OCI-LY1 (cell line): ENCODE measurements at regions not wholly inside any gene's neighbourhood (a gene's known extent, or its start where the extent isn't known, plus 50 kb on each side); places are given as distances from the start of the nearest gene placed in this dataset.

ENCODE experiments used
- H2AFZ ChIP-seq: fragments of 200-600 bp; sonication (generic), shearing (Covaris generic); 2 replicates; pipeline ENCODE4 v1.6.0; 2014; ENCODE audit warnings: antibody characterized with exemption, mild to moderate bottlenecking, low read length
- H3F3A ChIP-seq: fragments of 200-600 bp; sonication (generic), shearing (Covaris generic); 2 replicates; pipeline ENCODE4 v1.6.0; 2014; ENCODE audit warnings: mild to moderate bottlenecking, antibody characterized with exemption, low read length, moderate library complexity; ENCODE audit not compliant: insufficient read depth
- H3K27ac ChIP-seq: fragments of 200-600 bp; sonication (generic); 2 replicates; pipeline ENCODE4 v1.5.1; 2014; ENCODE audit warnings: low read length, mixed run types, mild to moderate bottlenecking, low read depth; ENCODE audit not compliant: poor library complexity, severe bottlenecking
- H3K27me3 ChIP-seq: fragments of 200-600 bp; sonication (generic); 2 replicates; pipeline ENCODE4 v1.6.0; 2014; ENCODE audit warnings: antibody characterized with exemption, mild to moderate bottlenecking, low read length, moderate library complexity; ENCODE audit not compliant: insufficient read depth
- H3K36me3 ChIP-seq: fragments of 200-600 bp; sonication (generic); 2 replicates; pipeline ENCODE4 v1.6.1; 2014; ENCODE audit warnings: mild to moderate bottlenecking, antibody characterized with exemption, low read length, moderate library complexity, mixed read lengths; ENCODE audit not compliant: insufficient read depth
- H3K4me1 ChIP-seq: fragments of 200-600 bp; sonication (generic); 2 replicates; pipeline ENCODE4 v1.5.1; 2014; ENCODE audit warnings: mild to moderate bottlenecking, low read length, moderate library complexity; ENCODE audit not compliant: insufficient read depth, severe bottlenecking
- H3K4me2 ChIP-seq: fragments of 200-600 bp; sonication (generic), shearing (Covaris generic); 2 replicates; pipeline ENCODE4 v1.6.1; 2014; ENCODE audit warnings: low read length
- H3K4me3 ChIP-seq: fragments of 200-600 bp; sonication (generic); 2 replicates; pipeline ENCODE4 v1.5.1; 2014; ENCODE audit warnings: low read length, low read depth, mild to moderate bottlenecking, mixed read lengths; ENCODE audit not compliant: poor library complexity, severe bottlenecking
- H3K79me2 ChIP-seq: fragments of 200-600 bp; shearing (Covaris generic); 2 replicates; pipeline ENCODE4 v1.6.1; 2016; ENCODE audit warnings: mixed run types, low read length, mixed read lengths; ENCODE audit not compliant: insufficient read depth
- H3K9ac ChIP-seq: fragments of 200-600 bp; sonication (generic), shearing (Covaris generic); 2 replicates; pipeline ENCODE4 v1.6.1; 2014; ENCODE audit warnings: mild to moderate bottlenecking, low read length, mixed read lengths
- H3K9me2 ChIP-seq: fragments of 200-600 bp; sonication (generic), shearing (Covaris generic); 2 replicates; pipeline ENCODE4 v1.6.1; 2014; ENCODE audit warnings: low read depth, mild to moderate bottlenecking, low read length, mixed read lengths
- H3K9me3 ChIP-seq: fragments of 200-600 bp; shearing (Covaris generic); 2 replicates; pipeline ENCODE4 v1.6.1; 2014; ENCODE audit warnings: low read length, mixed read lengths
- H4K20me1 ChIP-seq: fragments of 200-600 bp; sonication (generic), shearing (Covaris generic); 2 replicates; pipeline ENCODE4 v1.6.0; 2016; ENCODE audit warnings: mild to moderate bottlenecking, low read length; ENCODE audit not compliant: insufficient read depth
- CTCF ChIP-seq: fragments of 200-600 bp; sonication (generic), shearing (Covaris generic); IDR thresholded peaks from 2 replicates; pipeline ENCODE4 v1.5.1; 2017; ENCODE audit warnings: mild to moderate bottlenecking, antibody characterized with exemption, low read length, moderate library complexity, mixed read lengths
- EZH2 ChIP-seq: fragments of 200-600 bp; sonication (generic), shearing (Covaris generic); IDR thresholded peaks from 2 replicates; pipeline ENCODE4 v1.8.0; 2017; ENCODE audit warnings: borderline replicate concordance, mixed run types, mild to moderate bottlenecking, antibody characterized with exemption, low read length, moderate library complexity, mixed read lengths

- H3K9ac ChIP-seq: no peak overlapping the region
- no peaks in the 10 kb centered on the region for H4K20me1 ChIP-seq
- no peaks in the 10 kb centered on the region for H3K79me2 ChIP-seq
- TF ChIP-seq CTCF (no peak), EZH2 (no peak)
- no peaks in the 10 kb centered on the region for H3F3A ChIP-seq
- no peaks in the 10 kb centered on the region for H3K27me3 ChIP-seq
- H3K4me1 ChIP-seq: no peaks in the 10 kb centered on the region
- H2AFZ ChIP-seq: no peak overlapping the region
- H3K9me3 ChIP-seq: no peaks in the 10 kb centered on the region
- H3K36me3 ChIP-seq: no peaks in the 10 kb centered on the region
- no peak overlapping the region for H3K4me3 ChIP-seq
- no peaks in the 10 kb centered on the region for H3K9me2 ChIP-seq
- H3K4me2 ChIP-seq: no peak overlapping the region
- no peak overlapping the region for H3K27ac ChIP-seq
Observed at GRCh38 chr1:5563861-5564577, 428.2 kb downstream of the NPHP4 start.

GRCh38 chr1:5562769-5563168 is 429.5 kb downstream of the NPHP4 start:
- H4K20me1 ChIP-seq: no peaks in the 10 kb centered on the region
- H3K4me1 ChIP-seq: no peaks in the 10 kb centered on the region
- no peak overlapping the region for H2AFZ ChIP-seq
- no peak overlapping the region for H3K4me2 ChIP-seq
- H3K9me2 ChIP-seq: no peaks in the 10 kb centered on the region
- H3K4me3 ChIP-seq: no peak overlapping the region
- H3F3A ChIP-seq: no peaks in the 10 kb centered on the region
- H3K79me2 ChIP-seq: no peaks in the 10 kb centered on the region
- no peak overlapping the region for H3K9ac ChIP-seq
- no peak for TF ChIP-seq EZH2
- TF ChIP-seq CTCF: no peak
- no peaks in the 10 kb centered on the region for H3K27me3 ChIP-seq
- no peak overlapping the region for H3K27ac ChIP-seq
- peaks cover 3% of the 10 kb centered on the region; the same call in 1 of the 2 replicates for H3K9me3 ChIP-seq
- no peaks in the 10 kb centered on the region for H3K36me3 ChIP-seq

GRCh38 chr1:5562331-5562730 is 429.9 kb downstream of the NPHP4 start:
- Histone ChIP-seq H3K9ac (no peak overlapping the region), H3K79me2 (no peaks in the 10 kb centered on the region), H3K27me3 (no peaks in the 10 kb centered on the region), H3K36me3 (no peaks in the 10 kb centered on the region), H4K20me1 (no peaks in the 10 kb centered on the region), H3K9me3 (peaks cover 3% of the 10 kb centered on the region; the same call in 1 of the 2 replicates), H3F3A (no peaks in the 10 kb centered on the region), H2AFZ (no peak overlapping the region), H3K4me3 (no peak overlapping the region), H3K27ac (no peak overlapping the region), H3K4me2 (no peak overlapping the region), H3K4me1 (no peaks in the 10 kb centered on the region), H3K9me2 (no peaks in the 10 kb centered on the region)
- TF ChIP-seq CTCF (no peak), EZH2 (no peak)
